ENCODE measurements at regions not wholly inside any gene's neighbourhood (a gene's known extent, or its start where the extent isn't known, plus 50 kb on each side); places are given as distances from the start of the nearest gene placed in this dataset.

DNA sequence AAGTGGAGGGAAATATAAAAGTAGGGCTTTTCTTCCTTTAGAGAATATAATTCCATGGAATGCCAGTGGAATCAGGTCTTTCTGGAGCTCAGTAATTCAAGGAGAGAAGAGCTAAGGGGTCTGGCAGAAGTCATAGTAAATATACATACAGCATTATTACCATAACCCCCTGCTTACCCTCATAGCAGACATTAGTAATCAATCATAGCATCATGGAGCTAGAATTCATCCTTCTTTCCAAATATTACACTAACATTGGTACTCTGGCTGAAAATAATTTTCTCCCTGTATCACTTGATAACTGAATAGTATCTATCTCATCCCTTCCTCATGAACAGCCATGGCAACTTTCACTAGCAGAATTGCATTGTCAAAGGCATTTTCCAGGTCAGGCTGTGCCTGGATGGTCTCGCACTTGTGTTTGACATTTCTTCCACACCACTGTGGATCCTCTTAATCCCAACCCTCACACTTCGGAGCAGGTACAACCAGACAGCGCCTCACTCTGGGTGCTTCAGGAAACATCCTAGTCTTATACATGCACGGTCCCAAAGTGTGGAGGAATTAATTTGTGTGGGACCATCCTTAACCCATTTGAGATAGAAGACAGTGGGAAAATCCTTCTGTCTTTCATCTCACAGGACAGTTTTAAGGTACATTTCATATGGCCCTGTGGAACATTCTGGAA, 84.2 kb upstream of the SEC11C start:
- TF ChIP-seq SNAI2 (CRISPR knock-in tag; IDR thresholded peaks at IDR 0.05) (no peak), PPARA (CRISPR knock-in tag; IDR thresholded peaks at IDR 0.05; ENCODE audit: borderline replicate concordance) (no peak), OSR1 (CRISPR knock-in tag; IDR thresholded peaks at IDR 0.05) (no peak), ZFP30 (CRISPR knock-in tag; IDR thresholded peaks at IDR 0.05) (no peak)
- TF ChIP-seq, protein P1, sequence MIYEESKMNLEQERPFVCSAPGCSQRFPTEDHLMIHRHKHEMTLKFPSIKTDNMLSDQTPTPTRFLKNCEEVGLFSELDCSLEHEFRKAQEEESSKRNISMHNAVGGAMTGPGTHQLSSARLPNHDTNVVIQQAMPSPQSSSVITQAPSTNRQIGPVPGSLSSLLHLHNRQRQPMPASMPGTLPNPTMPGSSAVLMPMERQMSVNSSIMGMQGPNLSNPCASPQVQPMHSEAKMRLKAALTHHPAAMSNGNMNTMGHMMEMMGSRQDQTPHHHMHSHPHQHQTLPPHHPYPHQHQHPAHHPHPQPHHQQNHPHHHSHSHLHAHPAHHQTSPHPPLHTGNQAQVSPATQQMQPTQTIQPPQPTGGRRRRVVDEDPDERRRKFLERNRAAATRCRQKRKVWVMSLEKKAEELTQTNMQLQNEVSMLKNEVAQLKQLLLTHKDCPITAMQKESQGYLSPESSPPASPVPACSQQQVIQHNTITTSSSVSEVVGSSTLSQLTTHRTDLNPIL (CRISPR knock-in tag; IDR thresholded peaks at IDR 0.05; ENCODE audit: low read depth) = no peak
- ATAC-seq = 0 out of 3 replicates have a peak, but pooled peaks have one; percentile 32

DNA sequence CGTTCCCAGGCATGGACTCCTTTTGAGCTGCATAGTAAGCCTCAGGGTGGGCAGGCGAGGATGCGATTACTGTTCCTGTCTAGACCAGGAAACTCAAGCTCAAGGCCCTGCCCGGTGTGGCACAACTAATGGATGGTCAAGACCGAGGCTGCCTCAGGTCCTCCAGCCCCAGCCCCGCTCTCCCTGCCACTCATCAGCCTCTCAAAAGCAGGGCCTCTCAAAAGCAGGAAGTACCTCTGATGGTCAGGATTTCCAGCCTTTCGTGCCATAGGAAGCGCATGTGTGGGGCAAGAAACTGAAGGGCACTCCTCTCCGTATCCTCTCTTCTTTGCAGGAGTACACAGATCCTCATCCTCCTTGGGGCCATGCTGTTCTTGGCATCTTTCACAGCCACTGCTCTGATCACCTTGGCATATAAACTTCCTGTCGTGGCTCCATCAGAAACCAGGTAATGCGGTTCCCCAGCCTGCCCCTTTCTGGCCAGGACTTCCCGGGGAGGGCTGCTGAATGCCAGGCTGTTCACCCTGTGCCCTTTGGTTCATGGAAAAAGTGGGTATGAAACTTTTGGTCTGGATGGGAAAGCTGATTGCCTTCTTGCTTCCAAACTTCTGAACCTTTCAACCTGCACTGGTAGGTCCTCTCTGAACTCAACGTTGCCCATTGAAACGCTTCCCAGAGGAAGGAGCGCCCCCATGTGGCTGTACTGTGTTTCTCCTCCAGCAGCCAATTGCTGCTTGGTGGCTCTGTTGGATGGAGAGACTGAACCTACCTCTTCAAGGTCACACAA, 82.8 kb upstream of the SEC11C start:
- ATAC-seq = peak; percentile 95
- TF ChIP-seq TOX (CRISPR knock-in tag; IDR thresholded peaks at IDR 0.05; ENCODE audit: borderline replicate concordance) (no peak), ZNF8 (CRISPR knock-in tag; IDR thresholded peaks at IDR 0.05) (no peak), ESRRG (CRISPR knock-in tag; IDR thresholded peaks at IDR 0.05) (no peak), ZNF70 (CRISPR knock-in tag; IDR thresholded peaks at IDR 0.05) (no peak), TCF4 (CRISPR knock-in tag; IDR thresholded peaks at IDR 0.05; ENCODE audit: borderline replicate concordance) (no peak), SNAI2 (CRISPR knock-in tag; IDR thresholded peaks at IDR 0.05) (no peak)
- TF ChIP-seq, protein P2, sequence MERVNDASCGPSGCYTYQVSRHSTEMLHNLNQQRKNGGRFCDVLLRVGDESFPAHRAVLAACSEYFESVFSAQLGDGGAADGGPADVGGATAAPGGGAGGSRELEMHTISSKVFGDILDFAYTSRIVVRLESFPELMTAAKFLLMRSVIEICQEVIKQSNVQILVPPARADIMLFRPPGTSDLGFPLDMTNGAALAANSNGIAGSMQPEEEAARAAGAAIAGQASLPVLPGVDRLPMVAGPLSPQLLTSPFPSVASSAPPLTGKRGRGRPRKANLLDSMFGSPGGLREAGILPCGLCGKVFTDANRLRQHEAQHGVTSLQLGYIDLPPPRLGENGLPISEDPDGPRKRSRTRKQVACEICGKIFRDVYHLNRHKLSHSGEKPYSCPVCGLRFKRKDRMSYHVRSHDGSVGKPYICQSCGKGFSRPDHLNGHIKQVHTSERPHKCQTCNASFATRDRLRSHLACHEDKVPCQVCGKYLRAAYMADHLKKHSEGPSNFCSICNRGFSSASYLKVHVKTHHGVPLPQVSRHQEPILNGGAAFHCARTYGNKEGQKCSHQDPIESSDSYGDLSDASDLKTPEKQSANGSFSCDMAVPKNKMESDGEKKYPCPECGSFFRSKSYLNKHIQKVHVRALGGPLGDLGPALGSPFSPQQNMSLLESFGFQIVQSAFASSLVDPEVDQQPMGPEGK (CRISPR knock-in tag; IDR thresholded peaks at IDR 0.05; ENCODE audit: borderline replicate concordance) = no peak

DNA sequence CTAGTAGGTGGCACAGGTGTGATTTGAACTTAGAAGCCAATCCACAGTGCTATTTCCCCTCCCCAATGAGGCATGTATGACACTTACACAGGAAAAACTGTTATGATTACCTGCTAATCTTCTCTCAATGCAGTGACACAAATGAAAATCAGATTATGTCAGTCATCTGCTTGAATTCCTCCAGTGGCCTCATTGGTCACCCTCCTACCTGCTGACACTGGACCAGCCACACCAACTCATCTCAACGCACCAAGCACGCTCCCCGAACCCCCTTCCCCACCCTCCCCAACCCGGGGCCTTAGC, 82.2 kb upstream of the SEC11C start:
- ATAC-seq = no peak
- TF ChIP-seq, protein P2 (CRISPR knock-in tag; IDR thresholded peaks at IDR 0.05; ENCODE audit: borderline replicate concordance) = no peak
- TF ChIP-seq ISL1 (CRISPR knock-in tag; IDR thresholded peaks at IDR 0.05) = no peak
- TF ChIP-seq RARB (CRISPR knock-in tag; IDR thresholded peaks at IDR 0.05) = no peak
- TF ChIP-seq ARNTL (CRISPR knock-in tag; IDR thresholded peaks at IDR 0.05; ENCODE audit: borderline replicate concordance, low read depth) = no peak

DNA sequence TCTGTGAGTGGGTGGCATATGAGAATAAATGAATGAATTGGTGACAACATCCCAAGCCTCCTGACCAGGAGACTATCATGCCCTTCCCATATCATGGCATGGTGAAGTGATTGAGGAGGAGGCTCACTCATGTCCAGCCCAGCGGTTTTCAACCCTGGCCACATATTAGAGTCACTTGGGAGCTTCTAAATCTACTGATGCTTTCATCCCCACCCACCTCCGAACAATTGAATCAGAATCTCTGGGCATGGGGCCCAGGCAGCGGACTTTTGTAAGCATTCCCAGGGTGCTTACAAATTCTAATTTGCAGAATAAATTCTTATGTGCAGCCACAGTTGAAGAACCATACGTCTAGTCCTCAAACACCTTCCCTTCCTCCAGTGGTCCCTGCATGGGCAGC, 81.7 kb upstream of the SEC11C start:
- TF ChIP-seq SNAI2 (CRISPR knock-in tag; IDR thresholded peaks at IDR 0.05) = no peak
- no peak for TF ChIP-seq ZFP30 (CRISPR knock-in tag; IDR thresholded peaks at IDR 0.05)
- no peak for TF ChIP-seq TCF4 (CRISPR knock-in tag; IDR thresholded peaks at IDR 0.05; ENCODE audit: borderline replicate concordance)
- ATAC-seq = no peak

DNA sequence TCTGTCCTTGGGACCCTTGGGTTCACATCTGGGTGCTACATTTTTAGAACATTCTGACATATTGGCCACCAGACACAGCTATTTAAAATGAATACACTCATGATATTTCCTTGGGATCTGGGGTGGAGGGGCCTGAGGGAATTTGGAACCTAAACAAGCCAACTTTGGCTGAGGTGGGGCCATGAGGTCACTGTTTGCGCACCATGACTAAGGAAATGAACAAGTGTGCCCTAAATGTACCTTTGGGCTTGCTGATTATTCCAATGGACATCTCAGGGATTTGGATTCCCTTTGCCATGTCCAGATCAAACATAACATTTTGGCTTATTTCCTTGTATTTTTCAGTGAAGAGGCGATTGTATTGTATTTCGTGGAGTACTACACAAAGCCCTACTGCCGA, 80.5 kb upstream of the SEC11C start:
- ATAC-seq = no peak
- TF ChIP-seq, protein P2 (CRISPR knock-in tag; IDR thresholded peaks at IDR 0.05; ENCODE audit: borderline replicate concordance) = no peak
- TF ChIP-seq PPARA (CRISPR knock-in tag; IDR thresholded peaks at IDR 0.05; ENCODE audit: borderline replicate concordance) (no peak), RARB (CRISPR knock-in tag; IDR thresholded peaks at IDR 0.05) (no peak)

DNA sequence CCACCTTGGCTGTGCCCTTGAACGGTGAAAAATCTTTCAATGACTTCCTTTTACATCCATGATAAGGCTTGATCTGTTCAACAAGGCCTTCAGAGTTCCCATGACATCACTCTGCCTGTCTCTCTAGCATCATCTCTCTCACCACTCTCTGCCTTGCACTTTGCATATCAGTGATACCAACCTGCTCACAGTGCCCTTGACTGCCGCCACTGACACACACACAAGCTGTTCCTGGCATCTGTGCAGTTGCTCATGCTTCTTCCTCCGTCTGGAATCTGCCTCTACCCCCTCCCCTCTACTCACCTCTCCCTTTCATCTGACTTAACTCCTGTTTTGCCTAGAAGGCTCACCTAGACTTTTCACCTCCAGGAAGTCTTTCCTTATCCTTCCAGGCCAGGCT, 79.1 kb upstream of the SEC11C start:
- ATAC-seq = no peak
- TF ChIP-seq, protein P3, sequence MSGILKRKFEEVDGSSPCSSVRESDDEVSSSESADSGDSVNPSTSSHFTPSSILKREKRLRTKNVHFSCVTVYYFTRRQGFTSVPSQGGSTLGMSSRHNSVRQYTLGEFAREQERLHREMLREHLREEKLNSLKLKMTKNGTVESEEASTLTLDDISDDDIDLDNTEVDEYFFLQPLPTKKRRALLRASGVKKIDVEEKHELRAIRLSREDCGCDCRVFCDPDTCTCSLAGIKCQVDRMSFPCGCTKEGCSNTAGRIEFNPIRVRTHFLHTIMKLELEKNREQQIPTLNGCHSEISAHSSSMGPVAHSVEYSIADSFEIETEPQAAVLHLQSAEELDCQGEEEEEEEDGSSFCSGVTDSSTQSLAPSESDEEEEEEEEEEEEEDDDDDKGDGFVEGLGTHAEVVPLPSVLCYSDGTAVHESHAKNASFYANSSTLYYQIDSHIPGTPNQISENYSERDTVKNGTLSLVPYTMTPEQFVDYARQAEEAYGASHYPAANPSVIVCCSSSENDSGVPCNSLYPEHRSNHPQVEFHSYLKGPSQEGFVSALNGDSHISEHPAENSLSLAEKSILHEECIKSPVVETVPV (CRISPR knock-in tag; IDR thresholded peaks at IDR 0.05) = no peak
- TF ChIP-seq GLIS3 (CRISPR knock-in tag; IDR thresholded peaks at IDR 0.05) (no peak), RARB (CRISPR knock-in tag; IDR thresholded peaks at IDR 0.05) (no peak), OSR1 (CRISPR knock-in tag; IDR thresholded peaks at IDR 0.05) (no peak), ZC3H10 (CRISPR knock-in tag; IDR thresholded peaks at IDR 0.05) (no peak), PPARA (CRISPR knock-in tag; IDR thresholded peaks at IDR 0.05; ENCODE audit: borderline replicate concordance) (no peak), CSDC2 (CRISPR knock-in tag; IDR thresholded peaks at IDR 0.05) (no peak), ZNF70 (CRISPR knock-in tag; IDR thresholded peaks at IDR 0.05) (no peak), ZNF565 (CRISPR knock-in tag; conservative IDR thresholded peaks at IDR 0.05; ENCODE audit: low read depth) (no peak), TCF4 (CRISPR knock-in tag; IDR thresholded peaks at IDR 0.05; ENCODE audit: borderline replicate concordance) (no peak), ARNTL (CRISPR knock-in tag; IDR thresholded peaks at IDR 0.05; ENCODE audit: borderline replicate concordance, low read depth) (no peak)
- TF ChIP-seq, protein P1 (CRISPR knock-in tag; IDR thresholded peaks at IDR 0.05; ENCODE audit: low read depth) = no peak

All from SK-N-SH treated with all-trans-retinoic acid at 6 μM for 48 hours (cell line).